ENCODE measurements at regions not wholly inside any gene's neighbourhood (a gene's known extent, or its start where the extent isn't known, plus 50 kb on each side); places are given as distances from the start of the nearest gene placed in this dataset.

GRCh38 chr2:240296476-240297255 is 138.8 kb upstream of the GPC1 start:
- SMC1A ChIA-PET (ENCODE audit: uncharacterized antibody, unreplicated experiment), result no interaction called here
- H3K9ac ChIP-seq (ENCODE audit: control insufficient read depth, insufficient read depth, low read length), result no peak overlapping the region
- no peaks in the 10 kb centered on the region for H3K4me1 ChIP-seq (ENCODE audit: control insufficient read depth, insufficient read depth, low read length)
- FAIRE-seq (no peak), ATAC-seq (no peak), DNase-seq (ENCODE audit: low read depth, low spot score) (no peak)
- no peak overlapping the region for H3K27ac ChIP-seq (ENCODE audit: control insufficient read depth, insufficient read depth)
- no peak overlapping the region for H3K4me2 ChIP-seq (ENCODE audit: control insufficient read depth, insufficient read depth)
- no TSS peak for BruUV-seq (replicated peaks)
- no peaks in the 10 kb centered on the region for H3K79me2 ChIP-seq (ENCODE audit: control insufficient read depth, insufficient read depth, low read length)
- no peaks in the 10 kb centered on the region for H4K20me1 ChIP-seq (ENCODE audit: control insufficient read depth, insufficient read depth)
- CTCF ChIA-PET, result no interaction called here
- no peak overlapping the region for H2AFZ ChIP-seq (ENCODE audit: control insufficient read depth, low read depth, low read length)
- intact Hi-C loops (cut with micrococcal nuclease; ENCODE audit: unreplicated experiment), result no loop called here
- POLR2A ChIA-PET, result no interaction called here
- in situ Hi-C loops (cut with MboI), result no loop called here
- H3K27me3 ChIP-seq (replicated peaks in 1 of 2; ENCODE audit: control insufficient read depth in 2 of 2, insufficient read depth in 2 of 2, low read length in 1 of 2), result peaks cover 2 to 3% of the 10 kb centered on the region in 2 experiments; a peak in 2 of 4 replicates
- WGBS (ENCODE audit: insufficient coverage, insufficient replicate concordance, low lambda C conversion rate, missing lambda C conversion rate), result 32% methylated on average over 14 of the region's 16 CpGs
- no peaks in the 10 kb centered on the region for H3K9me3 ChIP-seq (replicated peaks; ENCODE audit: control insufficient read depth, insufficient read depth, low read length)
- H3K4me3 ChIP-seq, result no peak overlapping the region
- no peaks in the 10 kb centered on the region for H3K36me3 ChIP-seq (ENCODE audit: control insufficient read depth in 2 of 2, insufficient read depth in 2 of 2, low read length in 1 of 2)
- RAD21 ChIA-PET (ENCODE audit: unreplicated experiment), result no interaction called here
- no peak for TF ChIP-seq MEF2A (IDR thresholded peaks at IDR 0.05; ENCODE audit: insufficient read depth, low read depth, low read length)
- TF ChIP-seq ZSCAN29 (IDR thresholded peaks at IDR 0.05), result no peak
- no peak for TF ChIP-seq NBN (IDR thresholded peaks at IDR 0.05)
- TF ChIP-seq PRDM15 (CRISPR knock-in tag; IDR thresholded peaks at IDR 0.05), result no peak
- no peak for TF ChIP-seq SREBF2 (IDR thresholded peaks at IDR 0.05; ENCODE audit: low read length)
- no peak for TF ChIP-seq ZNF592 (IDR thresholded peaks at IDR 0.05)
- no peak for TF ChIP-seq BCLAF1 (IDR thresholded peaks at IDR 0.05)
- TF ChIP-seq RUNX3 (IDR thresholded peaks at IDR 0.05; ENCODE audit: low read length), result no peak
- TF ChIP-seq SMC3 (IDR thresholded peaks at IDR 0.05; ENCODE audit: borderline replicate concordance, low read length), result no peak
- no peak for TF ChIP-seq LARP7 (IDR thresholded peaks at IDR 0.05)
- no peak for TF ChIP-seq ESRRA (IDR thresholded peaks at IDR 0.05; ENCODE audit: low read length)
- no peak for TF ChIP-seq ZNF384 (IDR thresholded peaks at IDR 0.05; ENCODE audit: borderline replicate concordance, low read depth, low read length)
- TF ChIP-seq BRCA1 (IDR thresholded peaks at IDR 0.05; ENCODE audit: low read depth, low read length), result no peak
- TF ChIP-seq CHD1 (IDR thresholded peaks at IDR 0.05; ENCODE audit: low read depth, low read length), result no peak
- no peak for TF ChIP-seq ETV6 (conservative IDR thresholded peaks at IDR 0.05 in 1 of 2, IDR thresholded peaks at IDR 0.05 in 1 of 2; ENCODE audit: borderline replicate concordance in 1 of 2, low read depth in 1 of 2)

Measured in GM12878 (cell line).